Neural progenitor cell (in vitro differentiated cells): ENCODE measurements at regions not wholly inside any gene's neighbourhood (a gene's known extent, or its start where the extent isn't known, plus 50 kb on each side); places are given as distances from the start of the nearest gene placed in this dataset.

Source experiments
- DNase-seq: peaks from one replicate; pipeline ENCODE4 v3.0.0-alpha.2; 2016; ENCODE audit warnings: low spot score
- H2AFZ ChIP-seq: fragments of 200-600 bp; sonication (generic); replicated peaks from 2 replicates; pipeline ENCODE4 v1.6.1; 2016; ENCODE audit warnings: antibody characterized with exemption
- H3F3A ChIP-seq: fragments of 200-600 bp; sonication (generic); 2 replicates; pipeline ENCODE4 v1.6.1; 2016; ENCODE audit warnings: antibody characterized with exemption, low read depth
- H3K27ac ChIP-seq: fragments of 200-600 bp; sonication (generic); 2 replicates; pipeline ENCODE4 v1.5.1; 2016; ENCODE audit warnings: mild to moderate bottlenecking
- H3K27me3 ChIP-seq: fragments of 200-600 bp; sonication (generic); 2 replicates; pipeline ENCODE4 v1.6.1; 2016; ENCODE audit warnings: mild to moderate bottlenecking, moderate library complexity
- H3K36me3 ChIP-seq: fragments of 200-600 bp; sonication (generic); 2 replicates; pipeline ENCODE4 v1.5.1; 2016
- H3K4me1 ChIP-seq: fragments of 200-600 bp; sonication (generic); 2 replicates; pipeline ENCODE4 v1.6.1; 2016; ENCODE audit warnings: mixed run types
- H3K4me2 ChIP-seq: fragments of 200-600 bp; sonication (generic); 2 replicates; pipeline ENCODE4 v1.6.1; 2016
- H3K4me3 ChIP-seq: fragments of 200-600 bp; sonication (generic); 2 replicates; pipeline ENCODE4 v1.5.1; 2016
- H3K79me2 ChIP-seq: fragments of 200-600 bp; sonication (generic); 2 replicates; pipeline ENCODE4 v1.6.1; 2016; ENCODE audit warnings: low read depth
- H3K9ac ChIP-seq: fragments of 200-600 bp; sonication (generic); 2 replicates; pipeline ENCODE4 v1.6.1; 2016
- H3K9me3 ChIP-seq: fragments of 200-600 bp; sonication (generic); 2 replicates; pipeline ENCODE4 v1.5.1; 2016; ENCODE audit warnings: low read depth
- H4K20me1 ChIP-seq: fragments of 200-600 bp; sonication (generic); 2 replicates; pipeline ENCODE4 v1.6.1; 2016; ENCODE audit warnings: low read depth
- H3K27ac Mint-ChIP-seq: 3 replicates; pipeline ENCODE4 v1.8.0; 2021; ENCODE audit warnings: mixed read lengths
- H3K27me3 Mint-ChIP-seq: 2 replicates; pipeline ENCODE4 v1.8.0; 2022; ENCODE audit warnings: low read depth, mild to moderate bottlenecking, inconsistent platforms, moderate library complexity, mixed read lengths; ENCODE audit not compliant: insufficient read depth
- H3K36me3 Mint-ChIP-seq: 3 replicates; pipeline ENCODE4 v1.8.0; 2021; ENCODE audit warnings: mixed read lengths
- H3K4me1 Mint-ChIP-seq: 3 replicates; pipeline ENCODE4 v1.8.0; 2021; ENCODE audit warnings: mixed read lengths
- H3K4me3 Mint-ChIP-seq: 3 replicates; pipeline ENCODE4 v1.8.0; 2021; ENCODE audit warnings: mild to moderate bottlenecking, moderate library complexity, mixed read lengths
- H3K9me3 Mint-ChIP-seq: 3 replicates; pipeline ENCODE4 v1.8.0; 2020; ENCODE audit warnings: mixed read lengths
- CTCF ChIP-seq: fragments of 200-600 bp; sonication (generic); IDR thresholded peaks from 2 replicates; pipeline ENCODE4 v1.5.1; 2017; ENCODE audit warnings: antibody characterized with exemption, mild to moderate bottlenecking
- EZH2 ChIP-seq: fragments of 200-600 bp; sonication (generic); IDR thresholded peaks from 2 replicates; pipeline ENCODE4 v1.6.1; 2017; ENCODE audit warnings: antibody characterized with exemption, mild to moderate bottlenecking, moderate library complexity
- EZH2phosphoT487 ChIP-seq: fragments of 200-600 bp; sonication (generic); IDR thresholded peaks from 2 replicates; pipeline ENCODE4 v1.6.1; 2017; ENCODE audit warnings: antibody characterized with exemption

GRCh38 chr18:34094148-34094547 is 130.6 kb downstream of the NOL4 start:
- H3K36me3 ChIP-seq, result no peaks in the 10 kb centered on the region
- peaks cover 4% of the 10 kb centered on the region for H3K4me1 Mint-ChIP-seq

GRCh38 chr18:34092796-34093195 is 131.9 kb downstream of the NOL4 start:
- no peak for DNase-seq
- Mint-ChIP-seq H3K9me3 (no peaks in the 10 kb centered on the region), H3K36me3 (peaks cover 2% of the 10 kb centered on the region), H3K4me1 (no peaks in the 10 kb centered on the region), H3K27ac (no peak overlapping the region), H3K4me3 (no peak overlapping the region), H3K27me3 (no peaks in the 10 kb centered on the region)
- TF ChIP-seq EZH2 (no peak), EZH2phosphoT487 (no peak), CTCF (no peak)
- Histone ChIP-seq H3K9ac (no peak overlapping the region), H3K9me3 (no peaks in the 10 kb centered on the region), H3K4me2 (no peak overlapping the region), H3F3A (no peaks in the 10 kb centered on the region), H3K4me1 (no peaks in the 10 kb centered on the region), H3K27ac (no peak overlapping the region), H3K27me3 (no peaks in the 10 kb centered on the region), H3K4me3 (no peak overlapping the region), H3K36me3 (no peaks in the 10 kb centered on the region), H3K79me2 (no peaks in the 10 kb centered on the region), H2AFZ (no peak overlapping the region), H4K20me1 (no peaks in the 10 kb centered on the region)

More at GRCh38 chr18:34094148-34094547, 130.6 kb downstream of the NOL4 start:
- H3K27me3 ChIP-seq, result no peaks in the 10 kb centered on the region
- no peak overlapping the region for H3K4me2 ChIP-seq
- no peak overlapping the region for H3K27ac ChIP-seq
- no peaks in the 10 kb centered on the region for H3K4me1 ChIP-seq
- no peak overlapping the region for H2AFZ ChIP-seq
- no peaks in the 10 kb centered on the region for H3K9me3 ChIP-seq
- no peaks in the 10 kb centered on the region for H3F3A ChIP-seq
- Mint-ChIP-seq H3K4me3 (no peak overlapping the region), H3K27me3 (no peaks in the 10 kb centered on the region), H3K36me3 (peaks cover 2% of the 10 kb centered on the region), H3K9me3 (no peaks in the 10 kb centered on the region), H3K27ac (no peak overlapping the region)
- H3K4me3 ChIP-seq, result no peak overlapping the region
- no peaks in the 10 kb centered on the region for H3K79me2 ChIP-seq
- TF ChIP-seq EZH2 (no peak), CTCF (no peak), EZH2phosphoT487 (no peak)
- DNase-seq, result no peak
- H3K9ac ChIP-seq, result no peak overlapping the region
- no peaks in the 10 kb centered on the region for H4K20me1 ChIP-seq

GRCh38 chr18:34086370-34086769 is 138.3 kb downstream of the NOL4 start:
- no peak for TF ChIP-seq EZH2phosphoT487
- TF ChIP-seq CTCF, result no peak
- no peak for TF ChIP-seq EZH2

More at GRCh38 chr18:34086370-34086769, 138.3 kb downstream of the NOL4 start:
- H3K4me1 ChIP-seq, result no peaks in the 10 kb centered on the region
- Mint-ChIP-seq H3K4me1 (peaks cover 7% of the 10 kb centered on the region), H3K27ac (no peak overlapping the region), H3K36me3 (peaks cover 2% of the 10 kb centered on the region), H3K4me3 (no peak overlapping the region), H3K27me3 (no peaks in the 10 kb centered on the region), H3K9me3 (no peaks in the 10 kb centered on the region)
- no peak overlapping the region for H2AFZ ChIP-seq
- no peaks in the 10 kb centered on the region for H3K27me3 ChIP-seq
- no peaks in the 10 kb centered on the region for H3K79me2 ChIP-seq
- H3K4me3 ChIP-seq, result no peak overlapping the region
- DNase-seq, result no peak
- no peaks in the 10 kb centered on the region for H3F3A ChIP-seq
- H3K9me3 ChIP-seq, result no peaks in the 10 kb centered on the region
- no peak overlapping the region for H3K27ac ChIP-seq
- H3K4me2 ChIP-seq, result no peak overlapping the region
- H3K36me3 ChIP-seq, result no peaks in the 10 kb centered on the region
- no peaks in the 10 kb centered on the region for H4K20me1 ChIP-seq
- H3K9ac ChIP-seq, result no peak overlapping the region
